ENCODE measurements at regions not wholly inside any gene's neighbourhood (a gene's known extent, or its start where the extent isn't known, plus 50 kb on each side); places are given as distances from the start of the nearest gene placed in this dataset.

GRCh38 chr21:34022627-34023335 is 50.6 kb upstream of the MRPS6 start:
- H3K4me3 ChIP-seq (ENCODE audit: low read length): no peak overlapping the region
- no peak for DNase-seq (ENCODE audit: low read depth)
- no peak for TF ChIP-seq CTCF (conservative IDR thresholded peaks at IDR 0.05; ENCODE audit: low read depth, low read length)

GRCh38 chr21:34021726-34022125 is 51.7 kb upstream of the MRPS6 start:
- no peak overlapping the region for H3K4me3 ChIP-seq (ENCODE audit: low read length)
- DNase-seq (ENCODE audit: low read depth): no peak
- no peak for TF ChIP-seq CTCF (conservative IDR thresholded peaks at IDR 0.05; ENCODE audit: low read depth, low read length)

GRCh38 chr21:34020983-34021553 is 52.3 kb upstream of the MRPS6 start:
- no peak for TF ChIP-seq CTCF (conservative IDR thresholded peaks at IDR 0.05; ENCODE audit: low read depth, low read length)
- H3K4me3 ChIP-seq (ENCODE audit: low read length): no peak overlapping the region
- DNase-seq (ENCODE audit: low read depth): no peak

GRCh38 chr21:34020005-34020847 is 53.2 kb upstream of the MRPS6 start:
- no peak for DNase-seq (ENCODE audit: low read depth)
- H3K4me3 ChIP-seq (ENCODE audit: low read length): no peak overlapping the region
- no peak for TF ChIP-seq CTCF (conservative IDR thresholded peaks at IDR 0.05; ENCODE audit: low read depth, low read length)

- no peak for DNase-seq (ENCODE audit: low read depth)
- no peak for TF ChIP-seq CTCF (conservative IDR thresholded peaks at IDR 0.05; ENCODE audit: low read depth, low read length)
- no peak overlapping the region for H3K4me3 ChIP-seq (ENCODE audit: low read length)
Observed at GRCh38 chr21:34019402-34019801, 54.0 kb upstream of the MRPS6 start.

- no peak for DNase-seq (ENCODE audit: low read depth)
- TF ChIP-seq CTCF (conservative IDR thresholded peaks at IDR 0.05; ENCODE audit: low read depth, low read length): no peak
- no peak overlapping the region for H3K4me3 ChIP-seq (ENCODE audit: low read length)
Observed at GRCh38 chr21:34018910-34019309, 54.5 kb upstream of the MRPS6 start.

Measured in retinal pigment epithelial cell (primary cell).